ENCODE measurements at regions not wholly inside any gene's neighbourhood (a gene's known extent, or its start where the extent isn't known, plus 50 kb on each side); places are given as distances from the start of the nearest gene placed in this dataset.

DNA sequence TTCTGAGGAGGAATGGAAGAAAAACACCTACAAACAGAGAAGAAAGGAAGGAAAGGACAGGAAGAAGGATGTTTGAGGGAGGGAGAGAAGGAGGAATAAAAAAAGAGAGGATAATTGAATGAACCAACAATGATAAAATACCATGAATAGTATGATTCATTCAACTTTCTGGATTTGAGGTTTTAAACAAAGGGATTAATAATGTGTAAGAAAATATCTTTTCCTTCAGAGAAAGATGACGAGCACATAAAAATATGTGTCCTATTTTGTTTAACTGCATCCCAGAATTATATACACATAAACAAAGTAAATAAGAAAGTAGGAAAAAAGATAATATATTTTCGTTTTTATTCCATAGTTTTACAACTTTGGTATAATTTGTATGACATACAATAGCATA, 1380.4 kb downstream of the STIM2 start:
- TF ChIP-seq, protein P1, sequence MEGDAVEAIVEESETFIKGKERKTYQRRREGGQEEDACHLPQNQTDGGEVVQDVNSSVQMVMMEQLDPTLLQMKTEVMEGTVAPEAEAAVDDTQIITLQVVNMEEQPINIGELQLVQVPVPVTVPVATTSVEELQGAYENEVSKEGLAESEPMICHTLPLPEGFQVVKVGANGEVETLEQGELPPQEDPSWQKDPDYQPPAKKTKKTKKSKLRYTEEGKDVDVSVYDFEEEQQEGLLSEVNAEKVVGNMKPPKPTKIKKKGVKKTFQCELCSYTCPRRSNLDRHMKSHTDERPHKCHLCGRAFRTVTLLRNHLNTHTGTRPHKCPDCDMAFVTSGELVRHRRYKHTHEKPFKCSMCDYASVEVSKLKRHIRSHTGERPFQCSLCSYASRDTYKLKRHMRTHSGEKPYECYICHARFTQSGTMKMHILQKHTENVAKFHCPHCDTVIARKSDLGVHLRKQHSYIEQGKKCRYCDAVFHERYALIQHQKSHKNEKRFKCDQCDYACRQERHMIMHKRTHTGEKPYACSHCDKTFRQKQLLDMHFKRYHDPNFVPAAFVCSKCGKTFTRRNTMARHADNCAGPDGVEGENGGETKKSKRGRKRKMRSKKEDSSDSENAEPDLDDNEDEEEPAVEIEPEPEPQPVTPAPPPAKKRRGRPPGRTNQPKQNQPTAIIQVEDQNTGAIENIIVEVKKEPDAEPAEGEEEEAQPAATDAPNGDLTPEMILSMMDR (IDR thresholded peaks at IDR 0.05) = no peak
- TF ChIP-seq POLR2A (IDR thresholded peaks at IDR 0.05) = no peak

Data from lower leg skin (tissue), 3 donors.